ENCODE measurements at regions not wholly inside any gene's neighbourhood (a gene's known extent, or its start where the extent isn't known, plus 50 kb on each side); places are given as distances from the start of the nearest gene placed in this dataset.

DNA sequence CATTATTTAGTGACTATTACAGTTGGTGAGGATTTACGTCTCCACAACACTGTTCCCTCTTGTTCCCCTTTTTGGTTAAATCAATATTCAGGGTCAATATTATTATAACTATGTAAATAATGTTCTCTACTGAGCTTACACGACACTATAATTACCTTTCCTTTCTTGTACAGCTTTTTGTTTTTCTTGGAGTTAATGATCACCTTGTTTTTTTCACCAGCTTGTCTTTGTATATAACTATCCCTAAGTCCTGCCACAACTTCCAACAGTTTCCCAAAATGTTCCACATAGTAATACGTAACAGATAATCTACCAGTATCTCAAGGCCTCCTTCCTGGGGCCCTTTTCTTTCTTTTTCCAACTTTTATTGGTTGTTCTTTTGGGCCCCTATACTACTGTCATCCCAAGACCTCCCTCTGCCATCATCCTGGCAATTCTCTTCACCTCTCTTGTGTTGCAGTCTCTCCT, 142.0 kb upstream of the SOX4 start:
- H3K27ac ChIP-seq (ENCODE audit: low read depth, low read length) = no peak overlapping the region
- H3K4me1 ChIP-seq (ENCODE audit: control insufficient read depth in 1 of 2, insufficient read depth in 2 of 2, low read length in 2 of 2) = no peaks in the 10 kb centered on the region
- intact Hi-C loops (cut with micrococcal nuclease) = no loop called here
- H4K20me1 ChIP-seq (ENCODE audit: insufficient read depth) = no peaks in the 10 kb centered on the region
- no peak overlapping the region for H3K4me3 ChIP-seq (replicated peaks in 1 of 2; ENCODE audit: low read depth in 1 of 2, low read length in 2 of 2)
- H3K36me3 ChIP-seq (ENCODE audit: control insufficient read depth in 1 of 2, insufficient read depth in 2 of 2, low read length in 2 of 2) = no peaks in the 10 kb centered on the region
- ChIA-PET POLR2A (no interaction called here), RAD21 (ENCODE audit: low non-redundant PET in 1 of 2, low total read pairs in 2 of 2, uncharacterized antibody in 2 of 2, unreplicated experiment in 2 of 2) (no interaction called here), CTCF (no interaction called here)
- no peaks in the 10 kb centered on the region for H3K9me2 ChIP-seq (ENCODE audit: insufficient read depth)
- no peak for DNase-seq (ENCODE audit: low read depth, low spot score)
- H2AFZ ChIP-seq (ENCODE audit: low read depth, low read length, poor library complexity, severe bottlenecking) = no peak overlapping the region
- H3K9ac ChIP-seq (ENCODE audit: low read length) = no peak overlapping the region
- ATAC-seq = no peak
- no peaks in the 10 kb centered on the region for H3K9me3 ChIP-seq (ENCODE audit: control insufficient read depth in 1 of 2, insufficient read depth in 1 of 2, low read depth in 1 of 2, low read length in 2 of 2)
- no TSS peak for BruUV-seq (replicated peaks)
- no peaks in the 10 kb centered on the region for H3K79me2 ChIP-seq (ENCODE audit: insufficient read depth, low read length)
- H3K27me3 ChIP-seq (ENCODE audit: insufficient read depth, low read length) = no peaks in the 10 kb centered on the region
- TF ChIP-seq MAX (IDR thresholded peaks at IDR 0.05) = no peak
- TF ChIP-seq, protein P1, sequence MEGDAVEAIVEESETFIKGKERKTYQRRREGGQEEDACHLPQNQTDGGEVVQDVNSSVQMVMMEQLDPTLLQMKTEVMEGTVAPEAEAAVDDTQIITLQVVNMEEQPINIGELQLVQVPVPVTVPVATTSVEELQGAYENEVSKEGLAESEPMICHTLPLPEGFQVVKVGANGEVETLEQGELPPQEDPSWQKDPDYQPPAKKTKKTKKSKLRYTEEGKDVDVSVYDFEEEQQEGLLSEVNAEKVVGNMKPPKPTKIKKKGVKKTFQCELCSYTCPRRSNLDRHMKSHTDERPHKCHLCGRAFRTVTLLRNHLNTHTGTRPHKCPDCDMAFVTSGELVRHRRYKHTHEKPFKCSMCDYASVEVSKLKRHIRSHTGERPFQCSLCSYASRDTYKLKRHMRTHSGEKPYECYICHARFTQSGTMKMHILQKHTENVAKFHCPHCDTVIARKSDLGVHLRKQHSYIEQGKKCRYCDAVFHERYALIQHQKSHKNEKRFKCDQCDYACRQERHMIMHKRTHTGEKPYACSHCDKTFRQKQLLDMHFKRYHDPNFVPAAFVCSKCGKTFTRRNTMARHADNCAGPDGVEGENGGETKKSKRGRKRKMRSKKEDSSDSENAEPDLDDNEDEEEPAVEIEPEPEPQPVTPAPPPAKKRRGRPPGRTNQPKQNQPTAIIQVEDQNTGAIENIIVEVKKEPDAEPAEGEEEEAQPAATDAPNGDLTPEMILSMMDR (IDR thresholded peaks at IDR 0.05 in 2 of 3, conservative IDR thresholded peaks at IDR 0.05 in 1 of 3; ENCODE audit: borderline replicate concordance in 1 of 3, insufficient read depth in 1 of 3, low read depth in 2 of 3, low read length in 2 of 3) = no peak
- H3K4me2 ChIP-seq (ENCODE audit: low read length) = no peak overlapping the region

DNA sequence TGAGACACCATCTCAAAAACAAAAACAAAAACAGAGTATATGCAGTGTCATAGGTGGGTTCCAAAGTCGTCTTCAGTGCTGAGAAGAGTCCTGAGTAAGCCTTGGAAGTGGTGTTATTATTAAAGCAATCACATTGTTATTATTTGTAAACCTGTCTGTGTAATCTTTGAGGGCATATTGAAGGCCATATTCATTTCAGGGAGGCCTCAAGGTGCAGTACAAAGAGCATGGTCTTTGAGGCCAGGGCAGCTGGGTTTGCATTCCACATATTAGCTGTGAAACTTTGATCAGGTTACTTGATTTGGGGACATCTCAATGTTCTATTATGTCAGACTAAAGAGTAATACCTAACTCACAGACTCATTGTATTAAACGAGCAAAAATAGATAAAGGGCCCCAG, 139.3 kb upstream of the SOX4 start:
- Histone ChIP-seq H3K79me2 (ENCODE audit: insufficient read depth, low read length) (no peaks in the 10 kb centered on the region), H3K9ac (ENCODE audit: low read length) (no peak overlapping the region), H3K27ac (ENCODE audit: low read depth, low read length) (no peak overlapping the region), H3K4me1 (ENCODE audit: control insufficient read depth in 1 of 2, insufficient read depth in 2 of 2, low read length in 2 of 2) (no peaks in the 10 kb centered on the region), H3K27me3 (ENCODE audit: insufficient read depth, low read length) (no peaks in the 10 kb centered on the region), H3K9me2 (ENCODE audit: insufficient read depth) (no peaks in the 10 kb centered on the region), H2AFZ (ENCODE audit: low read depth, low read length, poor library complexity, severe bottlenecking) (no peak overlapping the region), H3K36me3 (ENCODE audit: control insufficient read depth in 1 of 2, insufficient read depth in 2 of 2, low read length in 2 of 2) (no peaks in the 10 kb centered on the region), H3K4me2 (ENCODE audit: low read length) (no peak overlapping the region), H3K4me3 (replicated peaks in 1 of 2; ENCODE audit: low read depth in 1 of 2, low read length in 2 of 2) (no peak overlapping the region), H3K9me3 (ENCODE audit: control insufficient read depth in 1 of 2, insufficient read depth in 1 of 2, low read depth in 1 of 2, low read length in 2 of 2) (no peaks in the 10 kb centered on the region), H4K20me1 (ENCODE audit: insufficient read depth) (no peaks in the 10 kb centered on the region)
- CTCF ChIA-PET = no interaction called here
- RAD21 ChIA-PET (ENCODE audit: low non-redundant PET in 1 of 2, low total read pairs in 2 of 2, uncharacterized antibody in 2 of 2, unreplicated experiment in 2 of 2) = no interaction called here
- POLR2A ChIA-PET = no interaction called here
- BruUV-seq (replicated peaks) = no TSS peak
- ATAC-seq (no peak), DNase-seq (ENCODE audit: low read depth, low spot score) (no peak)
- intact Hi-C loops (cut with micrococcal nuclease) = no loop called here
- TF ChIP-seq CEBPB (IDR thresholded peaks at IDR 0.05; ENCODE audit: low read depth) (no peak), CBX3 (IDR thresholded peaks at IDR 0.05; ENCODE audit: low read depth) (no peak), EGR1 (IDR thresholded peaks at IDR 0.05; ENCODE audit: low read depth) (no peak), ELF1 (IDR thresholded peaks at IDR 0.05; ENCODE audit: borderline replicate concordance, low read depth) (no peak), ZNF274 (IDR thresholded peaks at IDR 0.05; ENCODE audit: low read depth, low read length) (no peak), EZH2 (IDR thresholded peaks at IDR 0.05) (no peak), POLR2A (IDR thresholded peaks at IDR 0.05; ENCODE audit: borderline replicate concordance, extremely low read depth, insufficient read depth, insufficient read length) (no peak)
- TF ChIP-seq, protein P1 (IDR thresholded peaks at IDR 0.05 in 2 of 3, conservative IDR thresholded peaks at IDR 0.05 in 1 of 3; ENCODE audit: borderline replicate concordance in 1 of 3, insufficient read depth in 1 of 3, low read depth in 2 of 3, low read length in 2 of 3) = no peak
- TF ChIP-seq, protein P2, sequence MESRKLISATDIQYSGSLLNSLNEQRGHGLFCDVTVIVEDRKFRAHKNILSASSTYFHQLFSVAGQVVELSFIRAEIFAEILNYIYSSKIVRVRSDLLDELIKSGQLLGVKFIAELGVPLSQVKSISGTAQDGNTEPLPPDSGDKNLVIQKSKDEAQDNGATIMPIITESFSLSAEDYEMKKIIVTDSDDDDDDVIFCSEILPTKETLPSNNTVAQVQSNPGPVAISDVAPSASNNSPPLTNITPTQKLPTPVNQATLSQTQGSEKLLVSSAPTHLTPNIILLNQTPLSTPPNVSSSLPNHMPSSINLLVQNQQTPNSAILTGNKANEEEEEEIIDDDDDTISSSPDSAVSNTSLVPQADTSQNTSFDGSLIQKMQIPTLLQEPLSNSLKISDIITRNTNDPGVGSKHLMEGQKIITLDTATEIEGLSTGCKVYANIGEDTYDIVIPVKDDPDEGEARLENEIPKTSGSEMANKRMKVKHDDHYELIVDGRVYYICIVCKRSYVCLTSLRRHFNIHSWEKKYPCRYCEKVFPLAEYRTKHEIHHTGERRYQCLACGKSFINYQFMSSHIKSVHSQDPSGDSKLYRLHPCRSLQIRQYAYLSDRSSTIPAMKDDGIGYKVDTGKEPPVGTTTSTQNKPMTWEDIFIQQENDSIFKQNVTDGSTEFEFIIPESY (IDR thresholded peaks at IDR 0.05; ENCODE audit: extremely low read depth, insufficient replicate concordance, low read length) = no peak

Data from HCT116 (cell line).